Panc1 (cell line): ENCODE measurements at regions not wholly inside any gene's neighbourhood (a gene's known extent, or its start where the extent isn't known, plus 50 kb on each side); places are given as distances from the start of the nearest gene placed in this dataset.

Experiments used
- ATAC-seq: fragments of 200-7000 bp; cut with Tn5 transposase; 2 replicates; pipeline ENCODE4 v1.9.1; 2020; ENCODE audit warnings: mild to moderate bottlenecking, moderate library complexity
- BruUV-seq: library from RNA; stranded (reverse); fragments of 400-500 nt; replicated peaks from 2 replicates; lab custom pipeline; 2021; lab: Mats Ljungman, UMichigan
- CTCF ChIA-PET: fragments of 300-600 bp; sonication (Branson Sonifier 250); formaldehyde crosslinking; loops from one replicate; lab custom pipeline; 2022; ENCODE audit warnings: antibody characterized with exemption; lab: Charles Lee
- POLR2A ChIA-PET: fragments of 300-600 bp; sonication (Branson Sonifier 250); formaldehyde crosslinking; loops from one replicate; lab custom pipeline; 2022; ENCODE audit warnings: antibody characterized with exemption; lab: Charles Lee
- DNase-seq: peaks from one replicate; pipeline ENCODE4 v3.0.0-alpha.2; 2010; ENCODE audit warnings: low read depth, low spot score
- H3K27ac ChIP-seq: 2 replicates; pipeline ENCODE4 v1.5.1; 2011; ENCODE audit warnings: mild to moderate bottlenecking, low read length, inconsistent platforms
- H3K27me3 ChIP-seq: fragments of 200-500 bp; sonication (Bioruptor generic); 2 replicates; pipeline ENCODE4 v1.6.0; 2014; ENCODE audit warnings: low read length, inconsistent platforms; ENCODE audit not compliant: control insufficient read depth, insufficient read depth
- H3K36me3 ChIP-seq: fragments of 200-500 bp; sonication (Bioruptor generic); 2 replicates; pipeline ENCODE4 v1.5.1; 2014; ENCODE audit warnings: inconsistent platforms, mild to moderate bottlenecking, low read length, moderate library complexity; ENCODE audit not compliant: control insufficient read depth, insufficient read depth
- H3K4me1 ChIP-seq: 2 replicates; pipeline ENCODE4 v1.5.1; 2011; ENCODE audit warnings: inconsistent platforms, mild to moderate bottlenecking, low read length, moderate library complexity; ENCODE audit not compliant: control insufficient read depth, insufficient read depth
- H3K4me3 ChIP-seq, 2 experiments: 2 replicates each; pipeline ENCODE4 v1.5.1; 2011 to 2012; ENCODE audit warnings: low read depth in 2 of 2, low read length in 2 of 2, mild to moderate bottlenecking in 2 of 2, inconsistent platforms in 1 of 2, moderate library complexity in 1 of 2
- H3K9me3 ChIP-seq: fragments of 200-500 bp; sonication (Bioruptor generic); 2 replicates; pipeline ENCODE4 v1.5.1; 2014; ENCODE audit warnings: low read depth, mild to moderate bottlenecking, inconsistent platforms, low read length, moderate library complexity; ENCODE audit not compliant: control insufficient read depth, insufficient read depth
- POLR2AphosphoS5 ChIP-seq: IDR thresholded peaks from 2 replicates; pipeline ENCODE4 v1.6.1; 2012; ENCODE audit warnings: mild to moderate bottlenecking, low read depth, low read length, moderate library complexity
- SIN3A ChIP-seq: IDR thresholded peaks from 2 replicates; pipeline ENCODE4 v1.6.1; 2012; ENCODE audit warnings: low read depth, mild to moderate bottlenecking, low read length, moderate library complexity, borderline replicate concordance; ENCODE audit not compliant: insufficient read depth
- TCF7L2 ChIP-seq: IDR thresholded peaks from 2 replicates; pipeline ENCODE4 v1.6.1; 2011; ENCODE audit warnings: mild to moderate bottlenecking, low read depth, low read length, inconsistent platforms
- in situ Hi-C: cut with HindIII; loops from 2 replicates; pipeline ENCODE4 v1.10.0; 2016; ENCODE audit warnings: low sequenced_read_pairs, low pct_unique_long_range_greater_than_20kb
- intact Hi-C: fragments of 100-400 bp; cut with micrococcal nuclease; formaldehyde crosslinking; loops from one replicate; pipeline ENCODE4 v1.10.0; 2022; ENCODE audit not compliant: unreplicated experiment
- TF ChIP-seq, protein P1 (sequence below): fragments of 450-650 bp; IDR thresholded peaks from 2 replicates; pipeline ENCODE4 v1.5.1; 2017; ENCODE audit warnings: mild to moderate bottlenecking
- TF ChIP-seq, protein P2 (sequence below), 2 experiments: IDR thresholded peaks; 2 replicates each; pipeline ENCODE4 v1.6.1; 2011 to 2012; ENCODE audit warnings: low read depth in 2 of 2, control low read depth in 1 of 2, low read length in 1 of 2, mild to moderate bottlenecking in 1 of 2, moderate library complexity in 1 of 2; ENCODE audit not compliant: insufficient read depth in 1 of 2

- DNase-seq = no peak
- ChIA-PET POLR2A (no interaction called here), CTCF (no interaction called here)
- Histone ChIP-seq H3K4me1 (no peaks in the 10 kb centered on the region), H3K36me3 (no peaks in the 10 kb centered on the region), H3K27me3 (no peaks in the 10 kb centered on the region), H3K4me3 (no peak overlapping the region), H3K27ac (no peak overlapping the region), H3K9me3 (no peaks in the 10 kb centered on the region)
- TF ChIP-seq TCF7L2 = no peak
- TF ChIP-seq, protein P1, sequence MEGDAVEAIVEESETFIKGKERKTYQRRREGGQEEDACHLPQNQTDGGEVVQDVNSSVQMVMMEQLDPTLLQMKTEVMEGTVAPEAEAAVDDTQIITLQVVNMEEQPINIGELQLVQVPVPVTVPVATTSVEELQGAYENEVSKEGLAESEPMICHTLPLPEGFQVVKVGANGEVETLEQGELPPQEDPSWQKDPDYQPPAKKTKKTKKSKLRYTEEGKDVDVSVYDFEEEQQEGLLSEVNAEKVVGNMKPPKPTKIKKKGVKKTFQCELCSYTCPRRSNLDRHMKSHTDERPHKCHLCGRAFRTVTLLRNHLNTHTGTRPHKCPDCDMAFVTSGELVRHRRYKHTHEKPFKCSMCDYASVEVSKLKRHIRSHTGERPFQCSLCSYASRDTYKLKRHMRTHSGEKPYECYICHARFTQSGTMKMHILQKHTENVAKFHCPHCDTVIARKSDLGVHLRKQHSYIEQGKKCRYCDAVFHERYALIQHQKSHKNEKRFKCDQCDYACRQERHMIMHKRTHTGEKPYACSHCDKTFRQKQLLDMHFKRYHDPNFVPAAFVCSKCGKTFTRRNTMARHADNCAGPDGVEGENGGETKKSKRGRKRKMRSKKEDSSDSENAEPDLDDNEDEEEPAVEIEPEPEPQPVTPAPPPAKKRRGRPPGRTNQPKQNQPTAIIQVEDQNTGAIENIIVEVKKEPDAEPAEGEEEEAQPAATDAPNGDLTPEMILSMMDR = no peak
- TF ChIP-seq, protein P2, sequence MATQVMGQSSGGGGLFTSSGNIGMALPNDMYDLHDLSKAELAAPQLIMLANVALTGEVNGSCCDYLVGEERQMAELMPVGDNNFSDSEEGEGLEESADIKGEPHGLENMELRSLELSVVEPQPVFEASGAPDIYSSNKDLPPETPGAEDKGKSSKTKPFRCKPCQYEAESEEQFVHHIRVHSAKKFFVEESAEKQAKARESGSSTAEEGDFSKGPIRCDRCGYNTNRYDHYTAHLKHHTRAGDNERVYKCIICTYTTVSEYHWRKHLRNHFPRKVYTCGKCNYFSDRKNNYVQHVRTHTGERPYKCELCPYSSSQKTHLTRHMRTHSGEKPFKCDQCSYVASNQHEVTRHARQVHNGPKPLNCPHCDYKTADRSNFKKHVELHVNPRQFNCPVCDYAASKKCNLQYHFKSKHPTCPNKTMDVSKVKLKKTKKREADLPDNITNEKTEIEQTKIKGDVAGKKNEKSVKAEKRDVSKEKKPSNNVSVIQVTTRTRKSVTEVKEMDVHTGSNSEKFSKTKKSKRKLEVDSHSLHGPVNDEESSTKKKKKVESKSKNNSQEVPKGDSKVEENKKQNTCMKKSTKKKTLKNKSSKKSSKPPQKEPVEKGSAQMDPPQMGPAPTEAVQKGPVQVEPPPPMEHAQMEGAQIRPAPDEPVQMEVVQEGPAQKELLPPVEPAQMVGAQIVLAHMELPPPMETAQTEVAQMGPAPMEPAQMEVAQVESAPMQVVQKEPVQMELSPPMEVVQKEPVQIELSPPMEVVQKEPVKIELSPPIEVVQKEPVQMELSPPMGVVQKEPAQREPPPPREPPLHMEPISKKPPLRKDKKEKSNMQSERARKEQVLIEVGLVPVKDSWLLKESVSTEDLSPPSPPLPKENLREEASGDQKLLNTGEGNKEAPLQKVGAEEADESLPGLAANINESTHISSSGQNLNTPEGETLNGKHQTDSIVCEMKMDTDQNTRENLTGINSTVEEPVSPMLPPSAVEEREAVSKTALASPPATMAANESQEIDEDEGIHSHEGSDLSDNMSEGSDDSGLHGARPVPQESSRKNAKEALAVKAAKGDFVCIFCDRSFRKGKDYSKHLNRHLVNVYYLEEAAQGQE (IDR thresholded peaks at IDR 0.05; ENCODE audit: insufficient read depth in 1 of 2, low read depth in 2 of 2, low read length in 1 of 2) = no peak
- no peak for TF ChIP-seq POLR2AphosphoS5
- TF ChIP-seq SIN3A = no peak
- BruUV-seq = no TSS peak
- in situ Hi-C loops = no loop called here
- ATAC-seq = no peak
- intact Hi-C loops = no loop called here
Measured at GRCh38 chr2:7121851-7122250, 204.6 kb downstream of the RNF144A start.

- ChIA-PET POLR2A (interaction anchor here (0.6 kb wide), 1 partner anchor 1991 kb away, joined by 13 read pairs; no protein-coding TSS in a partner anchor), CTCF (no interaction called here)
- Histone ChIP-seq H3K36me3 (no peaks in the 10 kb centered on the region), H3K27ac (no peak overlapping the region), H3K27me3 (no peaks in the 10 kb centered on the region), H3K4me3 (no peak overlapping the region), H3K4me1 (no peaks in the 10 kb centered on the region), H3K9me3 (no peaks in the 10 kb centered on the region)
- in situ Hi-C loops = no loop called here
- no TSS peak for BruUV-seq
- intact Hi-C loops = no loop called here
- ATAC-seq = no peak
- TF ChIP-seq SIN3A = no peak
- no peak for TF ChIP-seq TCF7L2
- no peak for TF ChIP-seq POLR2AphosphoS5
- TF ChIP-seq, protein P1 = no peak
- TF ChIP-seq, protein P2 (IDR thresholded peaks at IDR 0.05; ENCODE audit: insufficient read depth in 1 of 2, low read depth in 2 of 2, low read length in 1 of 2) = no peak
- no peak for DNase-seq
Measured at GRCh38 chr2:7127156-7127555, 209.9 kb downstream of the RNF144A start.
